Hepatocyte (in vitro differentiated cells): ENCODE measurements at regions not wholly inside any gene's neighbourhood (a gene's known extent, or its start where the extent isn't known, plus 50 kb on each side); places are given as distances from the start of the nearest gene placed in this dataset.
"Not testable (repeated sequence)": the region's sequence is repeated elsewhere in the genome, so short reads cannot be mapped to it uniquely, and the experiment has no call there.

Source experiments
- DNase-seq: peaks from one replicate; pipeline ENCODE4 v3.0.0-alpha.2; 2016; ENCODE audit warnings: low spot score
- H2AFZ ChIP-seq: fragments of 200-600 bp; sonication (generic); 2 replicates; pipeline ENCODE4 v1.6.0; 2016; ENCODE audit warnings: antibody characterized with exemption, mild to moderate bottlenecking
- H3K27ac ChIP-seq: fragments of 200-600 bp; sonication (generic); 2 replicates; pipeline ENCODE4 v1.5.1; 2016; ENCODE audit warnings: mild to moderate bottlenecking
- H3K27me3 ChIP-seq: fragments of 200-600 bp; sonication (generic); 2 replicates; pipeline ENCODE4 v1.6.1; 2016
- H3K36me3 ChIP-seq: fragments of 200-600 bp; sonication (generic); replicated peaks from 2 replicates; pipeline ENCODE4 v1.5.1; 2016; ENCODE audit warnings: low read depth; ENCODE audit not compliant: insufficient read depth
- H3K4me1 ChIP-seq: fragments of 200-600 bp; sonication (generic); 2 replicates; pipeline ENCODE4 v1.5.1; 2016; ENCODE audit warnings: mild to moderate bottlenecking, moderate library complexity; ENCODE audit not compliant: insufficient read depth
- H3K4me2 ChIP-seq: fragments of 200-600 bp; sonication (generic); 2 replicates; pipeline ENCODE4 v1.6.0; 2016
- H3K4me3 ChIP-seq: fragments of 200-600 bp; sonication (generic); 2 replicates; pipeline ENCODE4 v1.5.1; 2016; ENCODE audit warnings: mild to moderate bottlenecking
- H3K79me2 ChIP-seq: fragments of 200-600 bp; sonication (generic); 2 replicates; pipeline ENCODE4 v1.6.0; 2017; ENCODE audit warnings: mild to moderate bottlenecking
- H3K9me2 ChIP-seq: fragments of 200-600 bp; sonication (generic); replicated peaks from 2 replicates; pipeline ENCODE4 v1.6.0; 2017; ENCODE audit warnings: mild to moderate bottlenecking; ENCODE audit not compliant: insufficient read depth
- H3K9me3 ChIP-seq: fragments of 200-600 bp; sonication (generic); 2 replicates; pipeline ENCODE4 v1.5.1; 2016; ENCODE audit warnings: low read depth, mild to moderate bottlenecking
- H4K20me1 ChIP-seq: fragments of 200-600 bp; sonication (generic); 2 replicates; pipeline ENCODE4 v1.6.0; 2016; ENCODE audit warnings: mild to moderate bottlenecking; ENCODE audit not compliant: insufficient read depth, poor library complexity, severe bottlenecking
- EZH2 ChIP-seq: fragments of 200-600 bp; sonication (generic); IDR thresholded peaks from 2 replicates; pipeline ENCODE4 v1.6.1; 2016; ENCODE audit warnings: antibody characterized with exemption, mild to moderate bottlenecking, borderline replicate concordance
- EZH2phosphoT487 ChIP-seq: fragments of 200-600 bp; sonication (generic); IDR thresholded peaks from one replicate; pipeline ENCODE4 v1.6.1; 2018; ENCODE audit warnings: antibody characterized with exemption, mild to moderate bottlenecking, low read depth, moderate library complexity; ENCODE audit not compliant: unreplicated experiment, severe bottlenecking
- WGBS: methylation state at CpG from one replicate; pipeline ENCODE4 v1.1.6; 2016; ENCODE audit warnings: low lambda C conversion rate; ENCODE audit errors: missing lambda C conversion rate; 5-methylcytosine and 5-hydroxymethylcytosine counted together
- TF ChIP-seq, protein P1 (sequence below): fragments of 200-600 bp; sonication (generic); IDR thresholded peaks from 2 replicates; pipeline ENCODE4 v1.5.1; 2016; ENCODE audit warnings: antibody characterized with exemption, mild to moderate bottlenecking; ENCODE audit not compliant: poor library complexity

DNA sequence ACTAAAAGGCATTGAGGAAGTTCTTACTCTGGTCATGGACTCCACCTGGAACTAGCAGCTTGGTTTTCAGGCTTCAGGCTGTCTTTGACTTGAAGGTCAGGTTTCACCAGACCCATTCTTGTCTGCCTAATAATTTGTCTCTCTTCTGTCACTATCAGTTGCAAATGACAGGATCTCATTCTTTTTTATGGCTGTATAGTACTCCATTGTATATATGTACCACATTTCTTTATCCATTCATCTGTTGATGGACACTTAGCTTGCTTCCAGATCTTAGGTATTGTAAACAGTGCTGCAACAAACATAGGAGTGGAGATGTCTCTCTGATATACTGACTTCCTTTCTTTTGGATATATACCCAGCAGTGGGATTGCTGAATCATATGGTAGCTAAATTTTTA is 73.1 kb upstream of the SYNCRIP start:
- H2AFZ ChIP-seq, result no peak overlapping the region
- no peaks in the 10 kb centered on the region for H3K9me3 ChIP-seq
- H3K36me3 ChIP-seq, result no peaks in the 10 kb centered on the region
- H3K27ac ChIP-seq, result no peak overlapping the region
- no peak overlapping the region for H3K4me3 ChIP-seq
- DNase-seq, result no peak
- no peaks in the 10 kb centered on the region for H4K20me1 ChIP-seq
- H3K4me1 ChIP-seq, result no peaks in the 10 kb centered on the region
- H3K9me2 ChIP-seq, result no peaks in the 10 kb centered on the region
- H3K79me2 ChIP-seq, result no peaks in the 10 kb centered on the region
- TF ChIP-seq, protein P1, sequence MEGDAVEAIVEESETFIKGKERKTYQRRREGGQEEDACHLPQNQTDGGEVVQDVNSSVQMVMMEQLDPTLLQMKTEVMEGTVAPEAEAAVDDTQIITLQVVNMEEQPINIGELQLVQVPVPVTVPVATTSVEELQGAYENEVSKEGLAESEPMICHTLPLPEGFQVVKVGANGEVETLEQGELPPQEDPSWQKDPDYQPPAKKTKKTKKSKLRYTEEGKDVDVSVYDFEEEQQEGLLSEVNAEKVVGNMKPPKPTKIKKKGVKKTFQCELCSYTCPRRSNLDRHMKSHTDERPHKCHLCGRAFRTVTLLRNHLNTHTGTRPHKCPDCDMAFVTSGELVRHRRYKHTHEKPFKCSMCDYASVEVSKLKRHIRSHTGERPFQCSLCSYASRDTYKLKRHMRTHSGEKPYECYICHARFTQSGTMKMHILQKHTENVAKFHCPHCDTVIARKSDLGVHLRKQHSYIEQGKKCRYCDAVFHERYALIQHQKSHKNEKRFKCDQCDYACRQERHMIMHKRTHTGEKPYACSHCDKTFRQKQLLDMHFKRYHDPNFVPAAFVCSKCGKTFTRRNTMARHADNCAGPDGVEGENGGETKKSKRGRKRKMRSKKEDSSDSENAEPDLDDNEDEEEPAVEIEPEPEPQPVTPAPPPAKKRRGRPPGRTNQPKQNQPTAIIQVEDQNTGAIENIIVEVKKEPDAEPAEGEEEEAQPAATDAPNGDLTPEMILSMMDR, result no peak
- no peak for TF ChIP-seq EZH2phosphoT487
- TF ChIP-seq EZH2, result no peak
- no peak overlapping the region for H3K4me2 ChIP-seq
- H3K27me3 ChIP-seq, result no peaks in the 10 kb centered on the region

DNA sequence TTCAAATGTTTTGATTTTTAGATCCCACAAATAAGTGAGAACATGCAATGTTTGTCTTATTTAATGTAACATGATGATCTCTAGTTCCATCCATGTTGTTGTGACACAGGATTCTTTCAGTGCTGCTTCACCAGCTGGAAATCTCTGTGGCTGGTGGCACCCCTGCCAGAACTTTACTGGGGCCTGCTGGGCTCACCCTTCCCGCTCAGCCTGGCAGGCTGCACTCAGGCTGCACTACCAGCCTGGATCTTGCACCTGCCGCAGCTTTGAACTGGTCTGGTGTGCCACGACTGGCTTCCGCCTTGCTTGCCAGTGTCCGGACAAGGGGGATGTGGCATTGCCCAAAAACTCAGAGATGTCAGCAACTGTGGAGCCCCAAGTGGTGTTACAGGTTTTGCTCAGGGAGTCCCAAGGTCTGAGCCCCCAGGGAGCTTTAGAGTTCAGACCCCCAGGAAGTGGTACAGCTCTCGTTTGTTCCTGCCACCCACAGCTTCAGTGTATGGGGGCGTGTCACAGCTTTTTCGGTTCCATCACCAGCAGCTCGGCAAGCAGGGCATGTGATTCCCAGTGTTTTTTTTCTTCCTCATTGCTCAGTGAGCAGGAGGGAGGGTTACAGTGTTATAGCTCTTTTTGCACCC is 72.3 kb upstream of the SYNCRIP start:
- TF ChIP-seq EZH2phosphoT487, result no peak
- TF ChIP-seq, protein P1, result no peak
- TF ChIP-seq EZH2, result no peak
- Histone ChIP-seq H3K4me1 (no peaks in the 10 kb centered on the region), H3K79me2 (no peaks in the 10 kb centered on the region), H2AFZ (no peak overlapping the region), H3K9me2 (no peaks in the 10 kb centered on the region), H3K4me3 (no peak overlapping the region), H3K27me3 (no peaks in the 10 kb centered on the region), H3K36me3 (no peaks in the 10 kb centered on the region), H4K20me1 (no peaks in the 10 kb centered on the region), H3K4me2 (no peak overlapping the region), H3K9me3 (no peaks in the 10 kb centered on the region), H3K27ac (no peak overlapping the region)
- 85% methylated on average over 9 of the region's 9 CpGs for WGBS
- no peak for DNase-seq

- Histone ChIP-seq H3K9me3 (no peaks in the 10 kb centered on the region), H3K79me2 (no peaks in the 10 kb centered on the region), H3K4me1 (no peaks in the 10 kb centered on the region), H4K20me1 (no peaks in the 10 kb centered on the region), H3K36me3 (no peaks in the 10 kb centered on the region), H3K4me3 (no peak overlapping the region), H2AFZ (no peak overlapping the region), H3K27me3 (no peaks in the 10 kb centered on the region), H3K27ac (no peak overlapping the region), H3K9me2 (no peaks in the 10 kb centered on the region), H3K4me2 (no peak overlapping the region)
- 80% methylated on average over 2 of the region's 2 CpGs for WGBS
- TF ChIP-seq EZH2 (no peak), EZH2phosphoT487 (no peak)
- TF ChIP-seq, protein P1, result no peak
- DNase-seq, result no peak
These were observed 69.7 kb upstream of the SYNCRIP start for GRCh38 chr6:85712346-85712745.

DNA sequence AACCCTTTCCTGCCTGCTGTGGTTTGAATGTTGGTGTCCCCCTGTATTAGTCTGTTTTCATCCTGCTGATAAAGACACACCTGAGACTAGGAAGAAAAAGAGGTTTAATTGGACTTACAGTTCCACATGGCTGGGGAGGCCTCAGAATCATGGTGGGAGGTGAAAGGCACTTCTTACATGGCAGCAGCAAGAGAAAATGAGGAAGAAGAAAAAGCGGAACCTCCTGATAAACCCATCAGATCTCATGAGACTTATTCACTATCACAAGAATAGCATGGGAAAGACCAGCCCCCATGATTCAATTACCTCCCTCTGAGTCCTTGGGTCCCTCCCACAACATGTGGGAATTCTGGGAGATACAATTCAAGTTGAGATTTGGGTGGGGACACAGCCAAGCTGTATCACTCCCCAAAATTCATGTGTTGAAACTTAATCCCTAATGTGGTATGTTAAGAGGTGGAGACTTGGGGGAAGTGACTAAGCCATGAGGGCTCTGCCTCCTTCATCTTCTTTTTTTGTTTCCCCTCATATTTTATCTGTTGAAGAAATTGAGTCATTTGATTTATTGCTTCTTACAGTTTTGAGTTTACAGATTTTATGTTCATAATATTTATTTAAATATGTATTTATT is 64.9 kb upstream of the SYNCRIP start:
- H3K4me3 ChIP-seq, H3K9me2 ChIP-seq, DNase-seq, H3K27me3 ChIP-seq, H3K27ac ChIP-seq, H2AFZ ChIP-seq, H3K9me3 ChIP-seq, H3K4me2 ChIP-seq, H3K79me2 ChIP-seq, H3K36me3 ChIP-seq, H4K20me1 ChIP-seq, H3K4me1 ChIP-seq: not testable (repeated sequence)
- 91% methylated on average over 1 of the region's 1 CpG for WGBS
